ENCODE measurements at regions not wholly inside any gene's neighbourhood (a gene's known extent, or its start where the extent isn't known, plus 50 kb on each side); places are given as distances from the start of the nearest gene placed in this dataset.
"Not testable (repeated sequence)": the region's sequence is repeated elsewhere in the genome, so short reads cannot be mapped to it uniquely, and the experiment has no call there.

GRCh38 chr1:222865718-222866117 lies 50.9 kb downstream of the DISP1 start:
- DNase-seq: no peak

GRCh38 chr1:222867316-222867715 lies 52.5 kb downstream of the DISP1 start:
- no peak for DNase-seq

- DNase-seq: no peak
Observed at GRCh38 chr1:222876182-222876581, 61.3 kb downstream of the DISP1 start.

- DNase-seq: no peak
Observed at GRCh38 chr1:222877854-222878253, 63.0 kb downstream of the DISP1 start.

- DNase-seq: no peak
Observed at GRCh38 chr1:222880587-222880986, 65.7 kb downstream of the DISP1 start.

- DNase-seq: no peak
Observed at GRCh38 chr1:222886194-222886854, 71.5 kb downstream of the DISP1 start.

GRCh38 chr1:222886878-222887351 lies 72.1 kb downstream of the DISP1 start:
- no peak for DNase-seq

GRCh38 chr1:222889440-222889839 lies 74.6 kb downstream of the DISP1 start:
- DNase-seq: no peak

- DNase-seq: no peak
Observed at GRCh38 chr1:222890716-222891115, 75.9 kb downstream of the DISP1 start.

- no peak for DNase-seq
Observed at GRCh38 chr1:222891578-222891977, 76.7 kb downstream of the DISP1 start.

GRCh38 chr1:222892137-222892769 lies 77.4 kb downstream of the DISP1 start:
- no peak for DNase-seq

- no peak for DNase-seq
Observed at GRCh38 chr1:222893255-222893654, 78.4 kb downstream of the DISP1 start.

GRCh38 chr1:222894331-222894730 lies 79.5 kb downstream of the DISP1 start:
- no peak for DNase-seq

GRCh38 chr1:222896630-222897526 lies 82.0 kb downstream of the DISP1 start:
- no peak for DNase-seq

- no peak for DNase-seq
Observed at GRCh38 chr1:222897527-222898190, 82.8 kb downstream of the DISP1 start.

- no peak for DNase-seq
Observed at GRCh38 chr1:222898191-222898527, 83.3 kb downstream of the DISP1 start.

- DNase-seq: no peak
Observed at GRCh38 chr1:222899471-222899870, 84.6 kb downstream of the DISP1 start.

GRCh38 chr1:222904451-222904850 lies 89.6 kb downstream of the DISP1 start:
- DNase-seq: no peak

- DNase-seq: no peak
Observed at GRCh38 chr1:222905151-222905550, 90.3 kb downstream of the DISP1 start.

GRCh38 chr1:222906271-222906739 lies 91.5 kb downstream of the DISP1 start:
- DNase-seq: not testable (repeated sequence)

GRCh38 chr1:222909586-222909985 lies 94.7 kb downstream of the DISP1 start:
- no peak for DNase-seq

- DNase-seq: no peak
Observed at GRCh38 chr1:222910699-222911098, 95.9 kb downstream of the DISP1 start.

- DNase-seq: no peak
Observed at GRCh38 chr1:222911866-222912265, 97.0 kb downstream of the DISP1 start.

Data from DMS 273 treated with DMSO at 0.1 percent for 48 hours (cell line).